ENCODE measurements at regions not wholly inside any gene's neighbourhood (a gene's known extent, or its start where the extent isn't known, plus 50 kb on each side); places are given as distances from the start of the nearest gene placed in this dataset.
A peak's percentile ranks its signal among the peaks of the same experiment; 100 is the strongest.
"Not testable (repeated sequence)": the region's sequence is repeated elsewhere in the genome, so short reads cannot be mapped to it uniquely, and the experiment has no call there.

GRCh38 chr11:89569387-89569786 is 78.2 kb upstream of the NOX4 start:
- H3K4me3 ChIP-seq (replicated peaks in 1 of 3; ENCODE audit: insufficient read depth in 1 of 3, low read depth in 1 of 3, low read length in 3 of 3); FAIRE-seq; H3K9ac ChIP-seq (replicated peaks; ENCODE audit: extremely low read depth, insufficient read depth, low read length); H4K20me1 ChIP-seq (replicated peaks; ENCODE audit: control insufficient read depth, extremely low read depth, insufficient read depth, low read length); dilution Hi-C loops (cut with MboI; ENCODE audit: extremely low pct_ligation_motif_present, low sequenced_read_pairs); H3K27me3 ChIP-seq (ENCODE audit: control insufficient read depth in 2 of 2, insufficient read depth in 2 of 2, low read length in 2 of 2); POLR2A ChIA-PET; DNase-seq (ENCODE audit: low read depth, low spot score); H3K36me3 ChIP-seq (ENCODE audit: control insufficient read depth in 2 of 2, extremely low read depth in 1 of 2, insufficient read depth in 2 of 2, low read length in 2 of 2); H3K79me2 ChIP-seq (ENCODE audit: control insufficient read depth, insufficient read depth, low read length); H3K4me1 ChIP-seq (ENCODE audit: control insufficient read depth, extremely low read depth, insufficient read depth, low read length); CTCF ChIA-PET; H2AFZ ChIP-seq (ENCODE audit: low read depth, low read length); BruUV-seq (replicated peaks); intact Hi-C loops (cut with micrococcal nuclease); H3K9me3 ChIP-seq (replicated peaks; ENCODE audit: control insufficient read depth, insufficient read depth, low read length); H3K27ac ChIP-seq (ENCODE audit: insufficient read depth, low read depth, low read length); H3K4me2 ChIP-seq (ENCODE audit: insufficient read depth, low read length); H3K9me1 ChIP-seq (replicated peaks; ENCODE audit: control insufficient read depth, extremely low read depth, insufficient read depth, low read length): not testable (repeated sequence)

- CTCF ChIA-PET: interaction anchor here (1.2 kb wide), 1 partner anchor 16 kb away, joined by 3 read pairs; no protein-coding TSS in a partner anchor
- not testable (repeated sequence) for H3K4me2 ChIP-seq (ENCODE audit: insufficient read depth, low read length)
These were observed 80.5 kb upstream of the NOX4 start for GRCh38 chr11:89571706-89572105.

GRCh38 chr11:89575846-89576245 is 84.7 kb upstream of the NOX4 start:
- H3K4me1 ChIP-seq (ENCODE audit: control insufficient read depth, extremely low read depth, insufficient read depth, low read length); CTCF ChIA-PET; H3K79me2 ChIP-seq (ENCODE audit: control insufficient read depth, insufficient read depth, low read length); POLR2A ChIA-PET; intact Hi-C loops (cut with micrococcal nuclease); H3K4me2 ChIP-seq (ENCODE audit: insufficient read depth, low read length); dilution Hi-C loops (cut with MboI; ENCODE audit: extremely low pct_ligation_motif_present, low sequenced_read_pairs); DNase-seq (ENCODE audit: low read depth, low spot score); H3K4me3 ChIP-seq (replicated peaks in 1 of 3; ENCODE audit: insufficient read depth in 1 of 3, low read depth in 1 of 3, low read length in 3 of 3); H3K36me3 ChIP-seq (ENCODE audit: control insufficient read depth in 2 of 2, extremely low read depth in 1 of 2, insufficient read depth in 2 of 2, low read length in 2 of 2); H2AFZ ChIP-seq (ENCODE audit: low read depth, low read length); H3K9me1 ChIP-seq (replicated peaks; ENCODE audit: control insufficient read depth, extremely low read depth, insufficient read depth, low read length); H3K9ac ChIP-seq (replicated peaks; ENCODE audit: extremely low read depth, insufficient read depth, low read length); H3K27ac ChIP-seq (ENCODE audit: insufficient read depth, low read depth, low read length); H3K27me3 ChIP-seq (ENCODE audit: control insufficient read depth in 2 of 2, insufficient read depth in 2 of 2, low read length in 2 of 2); H3K9me3 ChIP-seq (replicated peaks; ENCODE audit: control insufficient read depth, insufficient read depth, low read length); H4K20me1 ChIP-seq (replicated peaks; ENCODE audit: control insufficient read depth, extremely low read depth, insufficient read depth, low read length); BruUV-seq (replicated peaks): not testable (repeated sequence)
- FAIRE-seq: peak; percentile 8

More at GRCh38 chr11:89571706-89572105, 80.5 kb upstream of the NOX4 start:
- dilution Hi-C loops (cut with MboI; ENCODE audit: extremely low pct_ligation_motif_present, low sequenced_read_pairs); H3K4me3 ChIP-seq (replicated peaks in 1 of 3; ENCODE audit: insufficient read depth in 1 of 3, low read depth in 1 of 3, low read length in 3 of 3); H4K20me1 ChIP-seq (replicated peaks; ENCODE audit: control insufficient read depth, extremely low read depth, insufficient read depth, low read length); H3K27me3 ChIP-seq (ENCODE audit: control insufficient read depth in 2 of 2, insufficient read depth in 2 of 2, low read length in 2 of 2); H3K4me1 ChIP-seq (ENCODE audit: control insufficient read depth, extremely low read depth, insufficient read depth, low read length); POLR2A ChIA-PET; BruUV-seq (replicated peaks); H3K9me3 ChIP-seq (replicated peaks; ENCODE audit: control insufficient read depth, insufficient read depth, low read length); H3K79me2 ChIP-seq (ENCODE audit: control insufficient read depth, insufficient read depth, low read length); DNase-seq (ENCODE audit: low read depth, low spot score); intact Hi-C loops (cut with micrococcal nuclease); FAIRE-seq; H2AFZ ChIP-seq (ENCODE audit: low read depth, low read length); H3K27ac ChIP-seq (ENCODE audit: insufficient read depth, low read depth, low read length); H3K9me1 ChIP-seq (replicated peaks; ENCODE audit: control insufficient read depth, extremely low read depth, insufficient read depth, low read length); H3K36me3 ChIP-seq (ENCODE audit: control insufficient read depth in 2 of 2, extremely low read depth in 1 of 2, insufficient read depth in 2 of 2, low read length in 2 of 2); H3K9ac ChIP-seq (replicated peaks; ENCODE audit: extremely low read depth, insufficient read depth, low read length): not testable (repeated sequence)

- H3K36me3 ChIP-seq (ENCODE audit: control insufficient read depth in 2 of 2, extremely low read depth in 1 of 2, insufficient read depth in 2 of 2, low read length in 2 of 2); H3K27me3 ChIP-seq (ENCODE audit: control insufficient read depth in 2 of 2, insufficient read depth in 2 of 2, low read length in 2 of 2); DNase-seq (ENCODE audit: low read depth, low spot score); H3K4me3 ChIP-seq (replicated peaks in 1 of 3; ENCODE audit: insufficient read depth in 1 of 3, low read depth in 1 of 3, low read length in 3 of 3); intact Hi-C loops (cut with micrococcal nuclease); FAIRE-seq; H3K4me2 ChIP-seq (ENCODE audit: insufficient read depth, low read length); H3K79me2 ChIP-seq (ENCODE audit: control insufficient read depth, insufficient read depth, low read length); POLR2A ChIA-PET; H3K9ac ChIP-seq (replicated peaks; ENCODE audit: extremely low read depth, insufficient read depth, low read length); H2AFZ ChIP-seq (ENCODE audit: low read depth, low read length); BruUV-seq (replicated peaks); H4K20me1 ChIP-seq (replicated peaks; ENCODE audit: control insufficient read depth, extremely low read depth, insufficient read depth, low read length); H3K9me1 ChIP-seq (replicated peaks; ENCODE audit: control insufficient read depth, extremely low read depth, insufficient read depth, low read length); CTCF ChIA-PET; H3K9me3 ChIP-seq (replicated peaks; ENCODE audit: control insufficient read depth, insufficient read depth, low read length); dilution Hi-C loops (cut with MboI; ENCODE audit: extremely low pct_ligation_motif_present, low sequenced_read_pairs); H3K4me1 ChIP-seq (ENCODE audit: control insufficient read depth, extremely low read depth, insufficient read depth, low read length); H3K27ac ChIP-seq (ENCODE audit: insufficient read depth, low read depth, low read length): not testable (repeated sequence)
These were observed 86.3 kb upstream of the NOX4 start for GRCh38 chr11:89577428-89577827.

All from endothelial cell of umbilical vein (primary cell).